NCI-H1092 treated with DMSO at 0.1 percent for 48 hours (cell line): ENCODE measurements at regions not wholly inside any gene's neighbourhood (a gene's known extent, or its start where the extent isn't known, plus 50 kb on each side); places are given as distances from the start of the nearest gene placed in this dataset.
"Not testable (repeated sequence)": the region's sequence is repeated elsewhere in the genome, so short reads cannot be mapped to it uniquely, and the experiment has no call there.

ENCODE experiments used
- DNase-seq: peaks from one replicate; lab custom pipeline; 2025; lab: John Stamatoyannopoulos, UW

GRCh38 chr19:56894626-56895025 lies 54.1 kb upstream of the PEG3 start:
- DNase-seq = no peak

GRCh38 chr19:56896095-56896494 lies 55.6 kb upstream of the PEG3 start:
- no peak for DNase-seq

GRCh38 chr19:56899943-56900342 lies 59.4 kb upstream of the PEG3 start:
- no peak for DNase-seq

GRCh38 chr19:56900573-56901097 lies 60.1 kb upstream of the PEG3 start:
- DNase-seq = no peak

GRCh38 chr19:56905631-56906150 lies 65.2 kb upstream of the PEG3 start:
- DNase-seq = no peak

GRCh38 chr19:56912401-56913112 lies 72.0 kb upstream of the PEG3 start:
- DNase-seq = no peak

GRCh38 chr19:56913113-56913455 lies 72.6 kb upstream of the PEG3 start:
- not testable (repeated sequence) for DNase-seq

GRCh38 chr19:56916528-56916927 lies 76.0 kb upstream of the PEG3 start:
- DNase-seq = no peak

- no peak for DNase-seq
These were observed 77.0 kb upstream of the PEG3 start for GRCh38 chr19:56917529-56917928.

GRCh38 chr19:56917998-56918397 lies 77.5 kb upstream of the PEG3 start:
- DNase-seq = no peak

- no peak for DNase-seq
These were observed 78.3 kb upstream of the PEG3 start for GRCh38 chr19:56918682-56919307.

- DNase-seq = no peak
These were observed 78.9 kb upstream of the PEG3 start for GRCh38 chr19:56919308-56919995.

GRCh38 chr19:56926094-56926493 lies 85.6 kb upstream of the PEG3 start:
- not testable (repeated sequence) for DNase-seq

GRCh38 chr19:56927294-56927693 lies 86.8 kb upstream of the PEG3 start:
- no peak for DNase-seq

GRCh38 chr19:56927791-56928207 lies 87.3 kb upstream of the PEG3 start:
- no peak for DNase-seq

GRCh38 chr19:56930647-56931535 lies 90.4 kb upstream of the PEG3 start:
- peak; percentile 6 for DNase-seq

- no peak for DNase-seq
These were observed 92.6 kb upstream of the PEG3 start for GRCh38 chr19:56933014-56933705.

- no peak for DNase-seq
These were observed 94.0 kb upstream of the PEG3 start for GRCh38 chr19:56934438-56935090.

- no peak for DNase-seq
These were observed 99.4 kb upstream of the PEG3 start for GRCh38 chr19:56939951-56940350.

GRCh38 chr19:56942756-56943155 lies 102.2 kb upstream of the PEG3 start:
- DNase-seq = no peak

- DNase-seq = no peak
These were observed 105.6 kb upstream of the PEG3 start for GRCh38 chr19:56946159-56946558.
